WTC11 (cell line): ENCODE measurements at regions not wholly inside any gene's neighbourhood (a gene's known extent, or its start where the extent isn't known, plus 50 kb on each side); places are given as distances from the start of the nearest gene placed in this dataset.

Source experiments
- ATAC-seq: fragments of 200-7000 bp; cut with Tn5 transposase; 2 replicates; pipeline ENCODE4 v1.10.0; 2021; ENCODE audit warnings: mild to moderate bottlenecking, moderate library complexity
- CTCF ChIA-PET: fragments of 300-600 bp; sonication (Branson Sonifier 250); formaldehyde crosslinking; loops from one replicate; lab custom pipeline; 2021; ENCODE audit warnings: antibody characterized with exemption; lab: Charles Lee
- POLR2A ChIA-PET: fragments of 350-600 bp; sonication (Branson Sonifier 250); formaldehyde crosslinking; loops from one replicate; lab custom pipeline; 2021; ENCODE audit warnings: antibody characterized with exemption; lab: Charles Lee
- DNase-seq: peaks from one replicate; pipeline ENCODE4 v3.0.0; 2021; ENCODE audit warnings: low spot score
- H3K27ac Mint-ChIP-seq: 2 replicates; pipeline ENCODE4 v1.8.0; 2021; ENCODE audit warnings: mixed read lengths
- H3K27me3 Mint-ChIP-seq: 2 replicates; pipeline ENCODE4 v1.8.0; 2021; ENCODE audit warnings: low read depth, mild to moderate bottlenecking, moderate library complexity, mixed read lengths
- H3K36me3 Mint-ChIP-seq: 2 replicates; pipeline ENCODE4 v1.8.0; 2021; ENCODE audit warnings: mixed read lengths
- H3K4me1 Mint-ChIP-seq: 2 replicates; pipeline ENCODE4 v1.8.0; 2022; ENCODE audit warnings: mixed read lengths
- H3K4me3 Mint-ChIP-seq: 2 replicates; pipeline ENCODE4 v1.8.0; 2021; ENCODE audit warnings: mild to moderate bottlenecking, moderate library complexity, mixed read lengths
- H3K9me3 Mint-ChIP-seq: 2 replicates; pipeline ENCODE4 v1.8.0; 2021; ENCODE audit warnings: mixed read lengths
- EMX1 ChIP-seq: fragments of 250-450 bp; sonication (Bioruptor Pico); IDR thresholded peaks from 2 replicates; pipeline ENCODE4 v1.8.0; 2021; ENCODE audit warnings: mild to moderate bottlenecking
- ESRRA ChIP-seq: sonication (generic); formaldehyde crosslinking; IDR thresholded peaks from 2 replicates; pipeline ENCODE4 v1.8.1; 2022; ENCODE audit warnings: mild to moderate bottlenecking, missing genetic modification reagents, borderline replicate concordance
- FOXP1 ChIP-seq: sonication (generic); formaldehyde crosslinking; IDR thresholded peaks from 2 replicates; pipeline ENCODE4 v1.8.0; 2022; ENCODE audit warnings: missing genetic modification reagents, mild to moderate bottlenecking, moderate library complexity, borderline replicate concordance
- GTF2I ChIP-seq: fragments of 250-450 bp; sonication (Bioruptor Pico); conservative IDR thresholded peaks from 2 replicates; pipeline ENCODE4 v1.4.0; 2021; ENCODE audit warnings: mild to moderate bottlenecking
- OVOL2 ChIP-seq: fragments of 250-450 bp; sonication (Bioruptor Pico); IDR thresholded peaks from 2 replicates; pipeline ENCODE4 v1.9.0; 2021; ENCODE audit warnings: mild to moderate bottlenecking, borderline replicate concordance
- SMAD3 ChIP-seq: sonication (generic); formaldehyde crosslinking; IDR thresholded peaks from 2 replicates; pipeline ENCODE4 v1.8.0; 2022; ENCODE audit warnings: missing genetic modification reagents, mild to moderate bottlenecking, borderline replicate concordance
- SOX15 ChIP-seq: fragments of 250-450 bp; sonication (Bioruptor Pico); IDR thresholded peaks from 2 replicates; pipeline ENCODE4 v1.9.0; 2021; ENCODE audit warnings: mild to moderate bottlenecking
- TCF7 ChIP-seq: sonication (generic); formaldehyde crosslinking; IDR thresholded peaks from 2 replicates; pipeline ENCODE4 v1.8.0; 2022; ENCODE audit warnings: mild to moderate bottlenecking, low read depth, missing genetic modification reagents, moderate library complexity
- TEAD1 ChIP-seq: sonication (generic); formaldehyde crosslinking; IDR thresholded peaks from 2 replicates; pipeline ENCODE4 v1.8.0; 2022; ENCODE audit warnings: mild to moderate bottlenecking, missing genetic modification reagents
- TEAD4 ChIP-seq: sonication (generic); formaldehyde crosslinking; IDR thresholded peaks from 2 replicates; pipeline ENCODE4 v1.8.0; 2022; ENCODE audit warnings: mild to moderate bottlenecking, missing genetic modification reagents
- ZNF121 ChIP-seq: sonication (generic); formaldehyde crosslinking; IDR thresholded peaks from 2 replicates; pipeline ENCODE4 v1.8.0; 2023; ENCODE audit warnings: missing genetic modification reagents
- ZNF423 ChIP-seq: fragments of 250-450 bp; sonication (Bioruptor Pico); IDR thresholded peaks from 2 replicates; pipeline ENCODE4 v2.1.2; 2022; ENCODE audit warnings: mild to moderate bottlenecking, moderate library complexity
- TF ChIP-seq, protein P1 (sequence below): sonication (generic); formaldehyde crosslinking; IDR thresholded peaks from 2 replicates; pipeline ENCODE4 v1.8.0; 2023; ENCODE audit warnings: missing genetic modification reagents, mild to moderate bottlenecking, borderline replicate concordance
- TF ChIP-seq, protein P2 (sequence below): sonication (generic); formaldehyde crosslinking; IDR thresholded peaks from 2 replicates; pipeline ENCODE4 v1.8.0; 2022; ENCODE audit warnings: mild to moderate bottlenecking, missing genetic modification reagents
- TF ChIP-seq, protein P3 (sequence below): fragments of 200-600 bp; IDR thresholded peaks from 2 replicates; pipeline ENCODE4 v1.8.0; 2022; ENCODE audit warnings: antibody characterized with exemption
- TF ChIP-seq, protein P4 (sequence below): fragments of 250-450 bp; sonication (Bioruptor Pico); IDR thresholded peaks from 2 replicates; pipeline ENCODE4 v2.1.2; 2022; ENCODE audit warnings: mild to moderate bottlenecking, moderate library complexity
- TF ChIP-seq, protein P5 (sequence below): fragments of 250-450 bp; sonication (Bioruptor Pico); IDR thresholded peaks from 2 replicates; pipeline ENCODE4 v1.8.0; 2021; ENCODE audit warnings: mild to moderate bottlenecking
- TF ChIP-seq, protein P6 (sequence below): sonication (generic); formaldehyde crosslinking; IDR thresholded peaks from 2 replicates; pipeline ENCODE4 v1.8.1; 2023; ENCODE audit warnings: mild to moderate bottlenecking, missing genetic modification reagents

DNA sequence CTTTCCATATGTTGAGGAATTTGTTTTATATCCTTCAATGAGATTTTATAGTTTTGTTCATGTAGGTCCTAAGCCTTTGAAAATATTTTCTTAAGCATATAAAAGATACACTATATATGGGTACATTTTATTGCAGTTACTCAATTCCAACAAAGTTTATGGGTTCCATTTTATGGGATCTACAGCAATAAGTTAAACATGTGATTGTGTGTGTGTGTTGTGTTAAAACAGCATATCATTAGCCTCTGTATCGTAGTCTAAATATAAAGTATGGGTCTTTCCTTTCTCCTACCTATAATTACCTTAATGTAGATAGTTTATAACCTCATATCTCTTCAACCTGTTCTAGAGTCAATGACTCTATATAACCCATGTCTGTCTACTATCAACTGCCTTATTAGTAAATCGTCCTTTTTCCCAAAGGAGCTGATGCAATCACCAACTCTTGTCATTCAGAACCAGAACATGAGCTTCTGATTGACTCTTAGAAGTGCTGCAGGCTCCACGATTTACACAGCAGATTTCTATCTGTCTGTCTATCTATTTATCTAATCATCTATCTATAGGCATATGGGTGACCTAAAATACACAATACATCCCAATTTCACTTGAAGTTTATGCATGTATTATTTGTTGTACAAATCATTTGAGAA is 512.6 kb upstream of the CBLB start (continued):
- TF ChIP-seq, protein P1, sequence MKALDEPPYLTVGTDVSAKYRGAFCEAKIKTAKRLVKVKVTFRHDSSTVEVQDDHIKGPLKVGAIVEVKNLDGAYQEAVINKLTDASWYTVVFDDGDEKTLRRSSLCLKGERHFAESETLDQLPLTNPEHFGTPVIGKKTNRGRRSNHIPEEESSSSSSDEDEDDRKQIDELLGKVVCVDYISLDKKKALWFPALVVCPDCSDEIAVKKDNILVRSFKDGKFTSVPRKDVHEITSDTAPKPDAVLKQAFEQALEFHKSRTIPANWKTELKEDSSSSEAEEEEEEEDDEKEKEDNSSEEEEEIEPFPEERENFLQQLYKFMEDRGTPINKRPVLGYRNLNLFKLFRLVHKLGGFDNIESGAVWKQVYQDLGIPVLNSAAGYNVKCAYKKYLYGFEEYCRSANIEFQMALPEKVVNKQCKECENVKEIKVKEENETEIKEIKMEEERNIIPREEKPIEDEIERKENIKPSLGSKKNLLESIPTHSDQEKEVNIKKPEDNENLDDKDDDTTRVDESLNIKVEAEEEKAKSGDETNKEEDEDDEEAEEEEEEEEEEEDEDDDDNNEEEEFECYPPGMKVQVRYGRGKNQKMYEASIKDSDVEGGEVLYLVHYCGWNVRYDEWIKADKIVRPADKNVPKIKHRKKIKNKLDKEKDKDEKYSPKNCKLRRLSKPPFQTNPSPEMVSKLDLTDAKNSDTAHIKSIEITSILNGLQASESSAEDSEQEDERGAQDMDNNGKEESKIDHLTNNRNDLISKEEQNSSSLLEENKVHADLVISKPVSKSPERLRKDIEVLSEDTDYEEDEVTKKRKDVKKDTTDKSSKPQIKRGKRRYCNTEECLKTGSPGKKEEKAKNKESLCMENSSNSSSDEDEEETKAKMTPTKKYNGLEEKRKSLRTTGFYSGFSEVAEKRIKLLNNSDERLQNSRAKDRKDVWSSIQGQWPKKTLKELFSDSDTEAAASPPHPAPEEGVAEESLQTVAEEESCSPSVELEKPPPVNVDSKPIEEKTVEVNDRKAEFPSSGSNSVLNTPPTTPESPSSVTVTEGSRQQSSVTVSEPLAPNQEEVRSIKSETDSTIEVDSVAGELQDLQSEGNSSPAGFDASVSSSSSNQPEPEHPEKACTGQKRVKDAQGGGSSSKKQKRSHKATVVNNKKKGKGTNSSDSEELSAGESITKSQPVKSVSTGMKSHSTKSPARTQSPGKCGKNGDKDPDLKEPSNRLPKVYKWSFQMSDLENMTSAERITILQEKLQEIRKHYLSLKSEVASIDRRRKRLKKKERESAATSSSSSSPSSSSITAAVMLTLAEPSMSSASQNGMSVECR (CRISPR knock-in tag): no peak
- TF ChIP-seq ESRRA: no peak
- TF ChIP-seq, all 79 proteins: peak for 0

DNA sequence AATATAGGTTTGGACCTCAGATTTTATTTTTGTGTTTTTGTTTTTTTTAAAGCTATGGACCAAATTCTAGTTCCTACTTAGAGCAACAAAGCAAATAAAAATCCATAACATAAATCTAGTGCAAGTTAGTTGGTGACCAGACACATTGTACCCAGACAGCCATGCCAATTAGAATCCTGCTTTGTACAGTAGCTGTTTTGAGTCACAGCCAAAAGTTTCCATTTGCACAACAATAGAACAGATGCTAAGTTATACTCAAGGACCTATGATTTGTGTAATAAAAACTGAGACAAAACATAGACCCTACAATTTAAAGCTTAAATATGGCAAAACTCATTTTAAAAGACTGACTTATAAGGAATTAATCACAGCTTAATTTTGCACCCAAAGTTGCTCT is 513.1 kb upstream of the CBLB start:
- no peaks in the 10 kb centered on the region for H3K36me3 Mint-ChIP-seq
- H3K4me3 Mint-ChIP-seq: no peak overlapping the region
- POLR2A ChIA-PET: no interaction called here
- DNase-seq (no peak), ATAC-seq (no peak)
- H3K27ac Mint-ChIP-seq: no peak overlapping the region
- TF ChIP-seq, protein P2, sequence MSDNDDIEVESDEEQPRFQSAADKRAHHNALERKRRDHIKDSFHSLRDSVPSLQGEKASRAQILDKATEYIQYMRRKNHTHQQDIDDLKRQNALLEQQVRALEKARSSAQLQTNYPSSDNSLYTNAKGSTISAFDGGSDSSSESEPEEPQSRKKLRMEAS (CRISPR knock-in tag): no peak
- no peak for TF ChIP-seq SOX15
- no peaks in the 10 kb centered on the region for H3K9me3 Mint-ChIP-seq
- CTCF ChIA-PET: interaction anchor here (0.5 to 1.0 kb wide), 4 partner anchors 8 to 736 kb away, joined by 3 read pairs; no protein-coding TSS in a partner anchor
- H3K27me3 Mint-ChIP-seq: no peaks in the 10 kb centered on the region
- no peaks in the 10 kb centered on the region for H3K4me1 Mint-ChIP-seq

DNA sequence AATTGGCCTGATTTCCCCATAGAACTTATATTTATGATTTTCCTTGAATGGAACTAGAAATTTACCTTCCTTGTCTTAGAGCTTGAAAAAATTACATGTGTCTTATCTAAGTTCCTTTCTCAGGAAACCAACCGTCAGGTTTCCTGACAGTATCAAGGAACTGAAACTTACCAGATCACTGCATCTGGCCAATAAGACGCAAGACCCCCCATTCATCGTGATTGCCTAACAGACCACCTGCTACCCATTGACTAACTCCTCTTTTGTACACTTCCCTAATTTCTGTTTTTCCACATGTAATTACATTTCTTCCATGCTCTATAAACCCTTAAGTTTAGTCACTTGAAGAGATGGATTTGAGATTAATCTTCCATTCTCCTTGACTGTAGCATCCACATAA is 517.2 kb upstream of the CBLB start:
- no peak for DNase-seq
- H3K9me3 Mint-ChIP-seq: no peaks in the 10 kb centered on the region
- POLR2A ChIA-PET: no interaction called here
- CTCF ChIA-PET: no interaction called here
- H3K36me3 Mint-ChIP-seq: no peaks in the 10 kb centered on the region
- no peaks in the 10 kb centered on the region for H3K4me1 Mint-ChIP-seq
- no peak overlapping the region for H3K4me3 Mint-ChIP-seq
- no peak overlapping the region for H3K27ac Mint-ChIP-seq
- H3K27me3 Mint-ChIP-seq: no peaks in the 10 kb centered on the region
- TF ChIP-seq TCF7 (CRISPR knock-in tag) (no peak), TEAD4 (CRISPR knock-in tag) (no peak), SMAD3 (CRISPR knock-in tag) (no peak), ZNF423 (CRISPR knock-in tag) (no peak), ESRRA (no peak), GTF2I (CRISPR knock-in tag) (no peak), TEAD1 (no peak), EMX1 (CRISPR knock-in tag) (no peak), ZNF121 (no peak), FOXP1 (CRISPR knock-in tag) (no peak), OVOL2 (CRISPR knock-in tag) (no peak)
- TF ChIP-seq, protein P3, sequence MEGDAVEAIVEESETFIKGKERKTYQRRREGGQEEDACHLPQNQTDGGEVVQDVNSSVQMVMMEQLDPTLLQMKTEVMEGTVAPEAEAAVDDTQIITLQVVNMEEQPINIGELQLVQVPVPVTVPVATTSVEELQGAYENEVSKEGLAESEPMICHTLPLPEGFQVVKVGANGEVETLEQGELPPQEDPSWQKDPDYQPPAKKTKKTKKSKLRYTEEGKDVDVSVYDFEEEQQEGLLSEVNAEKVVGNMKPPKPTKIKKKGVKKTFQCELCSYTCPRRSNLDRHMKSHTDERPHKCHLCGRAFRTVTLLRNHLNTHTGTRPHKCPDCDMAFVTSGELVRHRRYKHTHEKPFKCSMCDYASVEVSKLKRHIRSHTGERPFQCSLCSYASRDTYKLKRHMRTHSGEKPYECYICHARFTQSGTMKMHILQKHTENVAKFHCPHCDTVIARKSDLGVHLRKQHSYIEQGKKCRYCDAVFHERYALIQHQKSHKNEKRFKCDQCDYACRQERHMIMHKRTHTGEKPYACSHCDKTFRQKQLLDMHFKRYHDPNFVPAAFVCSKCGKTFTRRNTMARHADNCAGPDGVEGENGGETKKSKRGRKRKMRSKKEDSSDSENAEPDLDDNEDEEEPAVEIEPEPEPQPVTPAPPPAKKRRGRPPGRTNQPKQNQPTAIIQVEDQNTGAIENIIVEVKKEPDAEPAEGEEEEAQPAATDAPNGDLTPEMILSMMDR: no peak
- TF ChIP-seq, protein P4, sequence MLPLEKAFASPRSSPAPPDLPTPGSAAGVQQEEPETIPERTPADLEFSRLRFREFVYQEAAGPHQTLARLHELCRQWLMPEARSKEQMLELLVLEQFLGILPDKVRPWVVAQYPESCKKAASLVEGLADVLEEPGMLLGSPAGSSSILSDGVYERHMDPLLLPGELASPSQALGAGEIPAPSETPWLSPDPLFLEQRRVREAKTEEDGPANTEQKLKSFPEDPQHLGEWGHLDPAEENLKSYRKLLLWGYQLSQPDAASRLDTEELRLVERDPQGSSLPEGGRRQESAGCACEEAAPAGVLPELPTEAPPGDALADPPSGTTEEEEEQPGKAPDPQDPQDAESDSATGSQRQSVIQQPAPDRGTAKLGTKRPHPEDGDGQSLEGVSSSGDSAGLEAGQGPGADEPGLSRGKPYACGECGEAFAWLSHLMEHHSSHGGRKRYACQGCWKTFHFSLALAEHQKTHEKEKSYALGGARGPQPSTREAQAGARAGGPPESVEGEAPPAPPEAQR: no peak
- TF ChIP-seq, protein P5, sequence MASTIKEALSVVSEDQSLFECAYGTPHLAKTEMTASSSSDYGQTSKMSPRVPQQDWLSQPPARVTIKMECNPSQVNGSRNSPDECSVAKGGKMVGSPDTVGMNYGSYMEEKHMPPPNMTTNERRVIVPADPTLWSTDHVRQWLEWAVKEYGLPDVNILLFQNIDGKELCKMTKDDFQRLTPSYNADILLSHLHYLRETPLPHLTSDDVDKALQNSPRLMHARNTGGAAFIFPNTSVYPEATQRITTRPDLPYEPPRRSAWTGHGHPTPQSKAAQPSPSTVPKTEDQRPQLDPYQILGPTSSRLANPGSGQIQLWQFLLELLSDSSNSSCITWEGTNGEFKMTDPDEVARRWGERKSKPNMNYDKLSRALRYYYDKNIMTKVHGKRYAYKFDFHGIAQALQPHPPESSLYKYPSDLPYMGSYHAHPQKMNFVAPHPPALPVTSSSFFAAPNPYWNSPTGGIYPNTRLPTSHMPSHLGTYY: no peak
- TF ChIP-seq, protein P6, sequence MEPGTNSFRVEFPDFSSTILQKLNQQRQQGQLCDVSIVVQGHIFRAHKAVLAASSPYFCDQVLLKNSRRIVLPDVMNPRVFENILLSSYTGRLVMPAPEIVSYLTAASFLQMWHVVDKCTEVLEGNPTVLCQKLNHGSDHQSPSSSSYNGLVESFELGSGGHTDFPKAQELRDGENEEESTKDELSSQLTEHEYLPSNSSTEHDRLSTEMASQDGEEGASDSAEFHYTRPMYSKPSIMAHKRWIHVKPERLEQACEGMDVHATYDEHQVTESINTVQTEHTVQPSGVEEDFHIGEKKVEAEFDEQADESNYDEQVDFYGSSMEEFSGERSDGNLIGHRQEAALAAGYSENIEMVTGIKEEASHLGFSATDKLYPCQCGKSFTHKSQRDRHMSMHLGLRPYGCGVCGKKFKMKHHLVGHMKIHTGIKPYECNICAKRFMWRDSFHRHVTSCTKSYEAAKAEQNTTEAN (CRISPR knock-in tag): no peak
- no peak for ATAC-seq
